H1 (cell line): ENCODE measurements at regions not wholly inside any gene's neighbourhood (a gene's known extent, or its start where the extent isn't known, plus 50 kb on each side); places are given as distances from the start of the nearest gene placed in this dataset.

Experiments used
- ATF2 ChIP-seq: IDR thresholded peaks from 2 replicates; pipeline ENCODE4 v1.6.1; 2012; ENCODE audit warnings: low read length, inconsistent platforms
- ATF3 ChIP-seq: IDR thresholded peaks from 2 replicates; pipeline ENCODE4 v1.6.1; 2011; ENCODE audit warnings: low read depth, mild to moderate bottlenecking, low read length; ENCODE audit not compliant: insufficient read depth
- CBX8 ChIP-seq: fragments of 300-800, 300-1000 bp; sonication (generic); IDR thresholded peaks from 2 replicates; pipeline ENCODE4 v1.7.1; 2016; ENCODE audit warnings: low read depth, low read length, borderline replicate concordance
- CHD2 ChIP-seq: IDR thresholded peaks from 2 replicates; pipeline ENCODE4 v1.6.1; 2012; ENCODE audit warnings: low read length, improper control_type of control experiment
- CTCF ChIP-seq, 3 experiments: IDR thresholded peaks; 1 replicate in 2 of 3; 2 replicates in 1 of 3; pipeline versions ENCODE4 v1.5.1 to v1.6.1; 2011; ENCODE audit warnings: low read length in 3 of 3, mild to moderate bottlenecking in 3 of 3, inconsistent platforms in 2 of 3, low read depth in 1 of 3, moderate library complexity in 1 of 3; ENCODE audit not compliant: insufficient read depth in 1 of 3; ENCODE audit errors: control extremely low read depth in 1 of 3
- EGR1 ChIP-seq: IDR thresholded peaks from 2 replicates; pipeline ENCODE4 v1.6.1; 2011; ENCODE audit warnings: low read depth, low read length, borderline replicate concordance
- EZH2 ChIP-seq: fragments of 200-600 bp; sonication (generic); IDR thresholded peaks from 2 replicates; pipeline ENCODE4 v1.7.1; 2012; ENCODE audit warnings: low read depth, mild to moderate bottlenecking, moderate library complexity, low read length, inconsistent platforms; ENCODE audit not compliant: severe bottlenecking
- POLR2AphosphoS5 ChIP-seq: IDR thresholded peaks from 2 replicates; pipeline ENCODE4 v1.6.1; 2011; ENCODE audit warnings: low read depth, low read length
- RAD21 ChIP-seq, 2 experiments: IDR thresholded peaks in 1 of 2; conservative IDR thresholded peaks in 1 of 2; 2 replicates each; pipeline ENCODE4 v1.6.1; 2011; ENCODE audit warnings: low read depth in 2 of 2, low read length in 2 of 2, improper control_type of control experiment in 1 of 2, inconsistent platforms in 1 of 2, mild to moderate bottlenecking in 1 of 2, moderate library complexity in 1 of 2
- RFX5 ChIP-seq: IDR thresholded peaks from 2 replicates; pipeline ENCODE4 v1.6.1; 2011; ENCODE audit warnings: low read depth, low read length, improper control_type of control experiment, borderline replicate concordance

GRCh38 chr6:154649721-154650120 lies 83.5 kb upstream of the SCAF8 start:
- no peak for TF ChIP-seq CTCF (IDR thresholded peaks at IDR 0.05; ENCODE audit: control extremely low read depth in 1 of 3, insufficient read depth in 1 of 3, low read depth in 1 of 3, low read length in 3 of 3)
- TF ChIP-seq EZH2: no peak
- TF ChIP-seq POLR2AphosphoS5: no peak
- TF ChIP-seq CHD2: no peak
- TF ChIP-seq EGR1: no peak
- TF ChIP-seq ATF3: no peak
- TF ChIP-seq CBX8: no peak
- TF ChIP-seq ATF2: no peak
- no peak for TF ChIP-seq RAD21 (IDR thresholded peaks at IDR 0.05 in 1 of 2, conservative IDR thresholded peaks at IDR 0.05 in 1 of 2; ENCODE audit: low read depth in 2 of 2, low read length in 2 of 2)
- TF ChIP-seq RFX5: no peak
